HCT116 (cell line): ENCODE measurements at regions not wholly inside any gene's neighbourhood (a gene's known extent, or its start where the extent isn't known, plus 50 kb on each side); places are given as distances from the start of the nearest gene placed in this dataset.

Experiments
- ATAC-seq: fragments of 200-7000 bp; cut with Tn5 transposase; 2 replicates; pipeline ENCODE4 v1.9.1; 2020; ENCODE audit warnings: mild to moderate bottlenecking, moderate library complexity
- BruUV-seq: library from RNA; stranded (reverse); fragments of 400-500 nt; replicated peaks from 2 replicates; lab custom pipeline; 2021; lab: Mats Ljungman, UMichigan
- CTCF ChIA-PET: fragments of 300-600 bp; sonication (Branson Sonifier 250); formaldehyde crosslinking; loops from one replicate; lab custom pipeline; 2021; ENCODE audit warnings: antibody characterized with exemption; lab: Charles Lee
- POLR2A ChIA-PET: fragments of 300-600, 350-600 bp; sonication (Branson Sonifier 250); formaldehyde crosslinking; loops from one replicate; lab custom pipeline; 2021; ENCODE audit warnings: antibody characterized with exemption; lab: Charles Lee
- RAD21 ChIA-PET, 2 experiments: fragments of 300-600 bp; sonication (Branson Sonifier 250); formaldehyde crosslinking; loops; one replicate each; lab custom pipeline; 2023; ENCODE audit warnings: low total read pairs in 2 of 2; ENCODE audit not compliant: uncharacterized antibody in 2 of 2, unreplicated experiment in 2 of 2, low non-redundant PET in 1 of 2; lab: Charles Lee
- DNase-seq: peaks from one replicate; pipeline ENCODE4 v3.0.0-alpha.2; 2010; ENCODE audit warnings: low read depth, low spot score
- H2AFZ ChIP-seq: fragments of 200-600 bp; shearing (Covaris generic), sonication (generic); 2 replicates; pipeline ENCODE4 v1.6.1; 2017; ENCODE audit warnings: low read depth, mixed run types, mixed read lengths, antibody characterized with exemption, low read length; ENCODE audit not compliant: poor library complexity, severe bottlenecking
- H3K27ac ChIP-seq: 2 replicates; pipeline ENCODE4 v1.5.1; 2012; ENCODE audit warnings: low read depth, low read length
- H3K27me3 ChIP-seq: fragments of 200-600 bp; sonication (generic); 2 replicates; pipeline ENCODE4 v1.6.1; 2016; ENCODE audit warnings: mixed run types, low read length, mixed read lengths; ENCODE audit not compliant: insufficient read depth
- H3K36me3 ChIP-seq, 2 experiments: fragments of 200-500 bp in 1 of 2; fragments of 200-600 bp in 1 of 2; sonication (Bioruptor generic) in 1 of 2; sonication (generic) in 1 of 2; 2 replicates each; pipeline versions ENCODE4 v1.5.1 to v1.6.1; 2014 to 2016; ENCODE audit warnings: low read length in 2 of 2, inconsistent platforms in 1 of 2, mixed read lengths in 1 of 2, mixed run types in 1 of 2; ENCODE audit not compliant: insufficient read depth in 2 of 2, control insufficient read depth in 1 of 2
- H3K4me1 ChIP-seq, 2 experiments: fragments of 200-600 bp in 1 of 2; sonication (generic) in 1 of 2; 2 replicates each; pipeline versions ENCODE4 v1.5.1 to v1.6.1; 2012 to 2017; ENCODE audit warnings: low read length in 2 of 2, inconsistent platforms in 1 of 2, mild to moderate bottlenecking in 1 of 2, mixed read lengths in 1 of 2, mixed run types in 1 of 2, moderate library complexity in 1 of 2; ENCODE audit not compliant: insufficient read depth in 2 of 2, control insufficient read depth in 1 of 2
- H3K4me2 ChIP-seq: fragments of 200-600 bp; sonication (generic); 2 replicates; pipeline ENCODE4 v1.6.1; 2017; ENCODE audit warnings: mixed run types, low read length, mixed read lengths
- H3K4me3 ChIP-seq, 2 experiments: fragments of 200-600 bp in 1 of 2; sonication (generic) in 1 of 2; replicated peaks in 1 of 2; 2 replicates each; pipeline ENCODE4 v1.5.1; 2011 to 2016; ENCODE audit warnings: low read length in 2 of 2, control low read depth in 1 of 2, low read depth in 1 of 2, mild to moderate bottlenecking in 1 of 2, mixed read lengths in 1 of 2, mixed run types in 1 of 2
- H3K79me2 ChIP-seq: fragments of 200-600 bp; sonication (generic); 2 replicates; pipeline ENCODE4 v1.6.1; 2017; ENCODE audit warnings: mild to moderate bottlenecking, mixed run types, low read length, moderate library complexity, mixed read lengths; ENCODE audit not compliant: insufficient read depth
- H3K9ac ChIP-seq: fragments of 200-600 bp; sonication (generic); 2 replicates; pipeline ENCODE4 v1.6.1; 2016; ENCODE audit warnings: low read length, mixed read lengths
- H3K9me2 ChIP-seq: fragments of 200-600 bp; sonication (generic), shearing (Covaris generic); 2 replicates; pipeline ENCODE4 v1.6.1; 2017; ENCODE audit warnings: mixed run types, mild to moderate bottlenecking, moderate library complexity; ENCODE audit not compliant: insufficient read depth
- H3K9me3 ChIP-seq, 2 experiments: fragments of 200-500 bp in 1 of 2; fragments of 200-600 bp in 1 of 2; sonication (Bioruptor generic) in 1 of 2; sonication (generic) in 1 of 2; 2 replicates each; pipeline ENCODE4 v1.6.1; 2014 to 2017; ENCODE audit warnings: low read length in 2 of 2, mixed read lengths in 2 of 2, inconsistent platforms in 1 of 2, low read depth in 1 of 2, mild to moderate bottlenecking in 1 of 2, mixed run types in 1 of 2, moderate library complexity in 1 of 2; ENCODE audit not compliant: control insufficient read depth in 1 of 2, insufficient read depth in 1 of 2
- H4K20me1 ChIP-seq: fragments of 200-600 bp; sonication (generic), shearing (Covaris generic); 2 replicates; pipeline ENCODE4 v1.6.1; 2017; ENCODE audit warnings: mixed run types, mild to moderate bottlenecking, moderate library complexity; ENCODE audit not compliant: insufficient read depth
- CBX3 ChIP-seq: IDR thresholded peaks from 2 replicates; pipeline ENCODE4 v1.6.1; 2012; ENCODE audit warnings: low read depth
- CEBPB ChIP-seq: IDR thresholded peaks from 2 replicates; pipeline ENCODE4 v1.6.1; 2012; ENCODE audit warnings: low read depth
- EGR1 ChIP-seq: IDR thresholded peaks from 2 replicates; pipeline ENCODE4 v1.6.1; 2012; ENCODE audit warnings: low read depth
- ELF1 ChIP-seq: IDR thresholded peaks from 2 replicates; pipeline ENCODE4 v1.6.1; 2012; ENCODE audit warnings: low read depth, borderline replicate concordance
- EZH2 ChIP-seq: fragments of 200-600 bp; sonication (generic); IDR thresholded peaks from 2 replicates; pipeline ENCODE4 v1.6.1; 2017; ENCODE audit warnings: antibody characterized with exemption, mixed run types
- EZH2phosphoT487 ChIP-seq: fragments of 200-600 bp; IDR thresholded peaks from 2 replicates; pipeline ENCODE4 v1.6.1; 2018; ENCODE audit warnings: antibody characterized with exemption, borderline replicate concordance
- JUND ChIP-seq: IDR thresholded peaks from 2 replicates; pipeline ENCODE4 v1.6.1; 2012
- POLR2A ChIP-seq: IDR thresholded peaks from 2 replicates; pipeline ENCODE4 v1.7.0; 2011; ENCODE audit warnings: borderline replicate concordance; ENCODE audit not compliant: insufficient read depth, insufficient read length; ENCODE audit errors: extremely low read depth
- POLR2AphosphoS5 ChIP-seq: IDR thresholded peaks from 2 replicates; pipeline ENCODE4 v1.6.1; 2011; ENCODE audit warnings: mild to moderate bottlenecking, low read depth, low read length, moderate library complexity
- RAD21 ChIP-seq: IDR thresholded peaks from 2 replicates; pipeline ENCODE4 v1.6.1; 2012; ENCODE audit warnings: low read depth, mild to moderate bottlenecking
- SIN3A ChIP-seq: IDR thresholded peaks from 2 replicates; pipeline ENCODE4 v1.6.1; 2012; ENCODE audit warnings: low read depth
- SP1 ChIP-seq: IDR thresholded peaks from 2 replicates; pipeline ENCODE4 v1.6.1; 2012; ENCODE audit warnings: low read depth
- SRF ChIP-seq: IDR thresholded peaks from 2 replicates; pipeline ENCODE4 v1.6.1; 2012; ENCODE audit warnings: low read depth
- YY1 ChIP-seq: IDR thresholded peaks from 2 replicates; pipeline ENCODE4 v1.6.1; 2011; ENCODE audit warnings: low read length, low read depth, moderate library complexity, mild to moderate bottlenecking; ENCODE audit not compliant: insufficient replicate concordance; ENCODE audit errors: extremely low read depth
- ZFX ChIP-seq: fragments of 450-650 bp; IDR thresholded peaks from 2 replicates; pipeline ENCODE4 v1.6.1; 2017
- intact Hi-C: fragments of 100-400 bp; cut with micrococcal nuclease; formaldehyde crosslinking; loops from 2 replicates; pipeline ENCODE4 v1.10.0; 2022
- TF ChIP-seq, protein P1 (sequence below): IDR thresholded peaks from 2 replicates; pipeline ENCODE4 v1.6.1; 2012
- TF ChIP-seq, protein P2 (sequence below), 3 experiments: fragments of 200-600 bp in 1 of 3; sonication (generic) in 1 of 3; IDR thresholded peaks in 2 of 3; conservative IDR thresholded peaks in 1 of 3; 2 replicates each; pipeline ENCODE4 v1.5.1; 2012 to 2017; ENCODE audit warnings: low read depth in 2 of 3, low read length in 2 of 3, antibody characterized with exemption in 1 of 3, borderline replicate concordance in 1 of 3, control low read depth in 1 of 3, mild to moderate bottlenecking in 1 of 3, mixed read lengths in 1 of 3, mixed run types in 1 of 3, moderate library complexity in 1 of 3; ENCODE audit not compliant: insufficient read depth in 1 of 3
- TF ChIP-seq, protein P3 (sequence below): IDR thresholded peaks from 2 replicates; pipeline ENCODE4 v1.6.1; 2012
- TF ChIP-seq, protein P4 (sequence below): IDR thresholded peaks from 2 replicates; pipeline ENCODE4 v1.6.1; 2012; ENCODE audit warnings: low read depth
- TF ChIP-seq, protein P5 (sequence below): IDR thresholded peaks from 2 replicates; pipeline ENCODE4 v1.6.1; 2011; ENCODE audit warnings: mild to moderate bottlenecking, low read length, moderate library complexity; ENCODE audit not compliant: insufficient replicate concordance; ENCODE audit errors: extremely low read depth

DNA sequence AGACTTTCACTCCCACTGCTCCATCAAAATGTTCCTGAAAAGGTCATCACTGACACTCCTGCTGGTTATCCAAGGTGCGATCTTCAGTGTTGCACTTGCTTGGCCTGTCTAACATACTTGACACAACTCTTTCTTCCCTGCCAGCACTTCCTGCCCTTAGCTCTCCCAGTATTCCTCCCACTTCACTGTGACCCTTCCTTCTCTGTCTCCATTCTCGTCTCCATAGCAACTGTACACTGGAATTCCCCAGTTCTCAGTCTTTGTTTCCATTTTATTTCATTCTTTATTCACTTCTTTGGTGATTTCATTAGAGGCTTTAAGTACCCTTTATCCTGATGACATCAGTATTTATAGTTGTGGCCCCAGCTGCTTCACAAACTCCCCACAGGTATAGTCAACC is 333.0 kb downstream of the IRS1 start:
- TF ChIP-seq ZFX (no peak), CBX3 (no peak), EZH2 (no peak), EGR1 (no peak), EZH2phosphoT487 (no peak), POLR2AphosphoS5 (no peak), POLR2A (no peak), CEBPB (no peak), SP1 (no peak), RAD21 (no peak), ELF1 (no peak), YY1 (no peak), SRF (no peak), SIN3A (no peak), JUND (no peak)
- TF ChIP-seq, protein P1, sequence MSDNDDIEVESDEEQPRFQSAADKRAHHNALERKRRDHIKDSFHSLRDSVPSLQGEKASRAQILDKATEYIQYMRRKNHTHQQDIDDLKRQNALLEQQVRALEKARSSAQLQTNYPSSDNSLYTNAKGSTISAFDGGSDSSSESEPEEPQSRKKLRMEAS, result no peak
- TF ChIP-seq, protein P2, sequence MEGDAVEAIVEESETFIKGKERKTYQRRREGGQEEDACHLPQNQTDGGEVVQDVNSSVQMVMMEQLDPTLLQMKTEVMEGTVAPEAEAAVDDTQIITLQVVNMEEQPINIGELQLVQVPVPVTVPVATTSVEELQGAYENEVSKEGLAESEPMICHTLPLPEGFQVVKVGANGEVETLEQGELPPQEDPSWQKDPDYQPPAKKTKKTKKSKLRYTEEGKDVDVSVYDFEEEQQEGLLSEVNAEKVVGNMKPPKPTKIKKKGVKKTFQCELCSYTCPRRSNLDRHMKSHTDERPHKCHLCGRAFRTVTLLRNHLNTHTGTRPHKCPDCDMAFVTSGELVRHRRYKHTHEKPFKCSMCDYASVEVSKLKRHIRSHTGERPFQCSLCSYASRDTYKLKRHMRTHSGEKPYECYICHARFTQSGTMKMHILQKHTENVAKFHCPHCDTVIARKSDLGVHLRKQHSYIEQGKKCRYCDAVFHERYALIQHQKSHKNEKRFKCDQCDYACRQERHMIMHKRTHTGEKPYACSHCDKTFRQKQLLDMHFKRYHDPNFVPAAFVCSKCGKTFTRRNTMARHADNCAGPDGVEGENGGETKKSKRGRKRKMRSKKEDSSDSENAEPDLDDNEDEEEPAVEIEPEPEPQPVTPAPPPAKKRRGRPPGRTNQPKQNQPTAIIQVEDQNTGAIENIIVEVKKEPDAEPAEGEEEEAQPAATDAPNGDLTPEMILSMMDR (IDR thresholded peaks at IDR 0.05 in 2 of 3, conservative IDR thresholded peaks at IDR 0.05 in 1 of 3; ENCODE audit: borderline replicate concordance in 1 of 3, insufficient read depth in 1 of 3, low read depth in 2 of 3, low read length in 2 of 3), result no peak
- TF ChIP-seq, protein P3, sequence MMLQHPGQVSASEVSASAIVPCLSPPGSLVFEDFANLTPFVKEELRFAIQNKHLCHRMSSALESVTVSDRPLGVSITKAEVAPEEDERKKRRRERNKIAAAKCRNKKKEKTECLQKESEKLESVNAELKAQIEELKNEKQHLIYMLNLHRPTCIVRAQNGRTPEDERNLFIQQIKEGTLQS, result no peak
- TF ChIP-seq, protein P4, sequence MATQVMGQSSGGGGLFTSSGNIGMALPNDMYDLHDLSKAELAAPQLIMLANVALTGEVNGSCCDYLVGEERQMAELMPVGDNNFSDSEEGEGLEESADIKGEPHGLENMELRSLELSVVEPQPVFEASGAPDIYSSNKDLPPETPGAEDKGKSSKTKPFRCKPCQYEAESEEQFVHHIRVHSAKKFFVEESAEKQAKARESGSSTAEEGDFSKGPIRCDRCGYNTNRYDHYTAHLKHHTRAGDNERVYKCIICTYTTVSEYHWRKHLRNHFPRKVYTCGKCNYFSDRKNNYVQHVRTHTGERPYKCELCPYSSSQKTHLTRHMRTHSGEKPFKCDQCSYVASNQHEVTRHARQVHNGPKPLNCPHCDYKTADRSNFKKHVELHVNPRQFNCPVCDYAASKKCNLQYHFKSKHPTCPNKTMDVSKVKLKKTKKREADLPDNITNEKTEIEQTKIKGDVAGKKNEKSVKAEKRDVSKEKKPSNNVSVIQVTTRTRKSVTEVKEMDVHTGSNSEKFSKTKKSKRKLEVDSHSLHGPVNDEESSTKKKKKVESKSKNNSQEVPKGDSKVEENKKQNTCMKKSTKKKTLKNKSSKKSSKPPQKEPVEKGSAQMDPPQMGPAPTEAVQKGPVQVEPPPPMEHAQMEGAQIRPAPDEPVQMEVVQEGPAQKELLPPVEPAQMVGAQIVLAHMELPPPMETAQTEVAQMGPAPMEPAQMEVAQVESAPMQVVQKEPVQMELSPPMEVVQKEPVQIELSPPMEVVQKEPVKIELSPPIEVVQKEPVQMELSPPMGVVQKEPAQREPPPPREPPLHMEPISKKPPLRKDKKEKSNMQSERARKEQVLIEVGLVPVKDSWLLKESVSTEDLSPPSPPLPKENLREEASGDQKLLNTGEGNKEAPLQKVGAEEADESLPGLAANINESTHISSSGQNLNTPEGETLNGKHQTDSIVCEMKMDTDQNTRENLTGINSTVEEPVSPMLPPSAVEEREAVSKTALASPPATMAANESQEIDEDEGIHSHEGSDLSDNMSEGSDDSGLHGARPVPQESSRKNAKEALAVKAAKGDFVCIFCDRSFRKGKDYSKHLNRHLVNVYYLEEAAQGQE, result no peak
- TF ChIP-seq, protein P5, sequence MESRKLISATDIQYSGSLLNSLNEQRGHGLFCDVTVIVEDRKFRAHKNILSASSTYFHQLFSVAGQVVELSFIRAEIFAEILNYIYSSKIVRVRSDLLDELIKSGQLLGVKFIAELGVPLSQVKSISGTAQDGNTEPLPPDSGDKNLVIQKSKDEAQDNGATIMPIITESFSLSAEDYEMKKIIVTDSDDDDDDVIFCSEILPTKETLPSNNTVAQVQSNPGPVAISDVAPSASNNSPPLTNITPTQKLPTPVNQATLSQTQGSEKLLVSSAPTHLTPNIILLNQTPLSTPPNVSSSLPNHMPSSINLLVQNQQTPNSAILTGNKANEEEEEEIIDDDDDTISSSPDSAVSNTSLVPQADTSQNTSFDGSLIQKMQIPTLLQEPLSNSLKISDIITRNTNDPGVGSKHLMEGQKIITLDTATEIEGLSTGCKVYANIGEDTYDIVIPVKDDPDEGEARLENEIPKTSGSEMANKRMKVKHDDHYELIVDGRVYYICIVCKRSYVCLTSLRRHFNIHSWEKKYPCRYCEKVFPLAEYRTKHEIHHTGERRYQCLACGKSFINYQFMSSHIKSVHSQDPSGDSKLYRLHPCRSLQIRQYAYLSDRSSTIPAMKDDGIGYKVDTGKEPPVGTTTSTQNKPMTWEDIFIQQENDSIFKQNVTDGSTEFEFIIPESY, result no peak
- TF ChIP-seq, all 23 proteins: peak for 0
- no peak for ATAC-seq
- ChIA-PET RAD21 (no interaction called here), POLR2A (no interaction called here), CTCF (no interaction called here)
- H3K9me3 ChIP-seq, result peaks cover 0 to 6% of the 10 kb centered on the region in 2 experiments; a peak in 1 of 4 replicates
- H3K4me2 ChIP-seq, result no peak overlapping the region
- intact Hi-C loops, result no loop called here
- BruUV-seq, result no TSS peak
- DNase-seq, result no peak
- H3K27me3 ChIP-seq, result no peaks in the 10 kb centered on the region
- no peaks in the 10 kb centered on the region for H3K9me2 ChIP-seq
- H3K27ac ChIP-seq, result peak overlapping the region; percentile 28; the same call in 1 of the 2 replicates
- H3K4me1 ChIP-seq, result peaks cover 9 to 15% of the 10 kb centered on the region in 2 experiments; a peak in 2 of 4 replicates
- no peak overlapping the region for H2AFZ ChIP-seq
- H3K4me3 ChIP-seq, result no peak overlapping the region
- no peak overlapping the region for H3K9ac ChIP-seq
- H3K79me2 ChIP-seq, result no peaks in the 10 kb centered on the region
- H4K20me1 ChIP-seq, result no peaks in the 10 kb centered on the region
- 0 out of 4 replicates have a peak, but pooled peaks cover 0 to 7% of the 10 kb centered on the region in 2 experiments for H3K36me3 ChIP-seq
